Activated CD8-positive, alpha-beta T cell treated with anti-CD3 and anti-CD28 coated beads, Interleukin-2, amount 10 ng/mL, durations not matched to agents 7 days and 5 days (primary cell): ENCODE measurements at regions not wholly inside any gene's neighbourhood (a gene's known extent, or its start where the extent isn't known, plus 50 kb on each side); places are given as distances from the start of the nearest gene placed in this dataset.

Experiments used
- ATAC-seq: fragments of 150-1000 bp; cut with Tn5 transposase; one replicate; pipeline ENCODE4 v1.10.0; 2021; ENCODE audit warnings: moderate library complexity
- CTCF ChIA-PET: fragments of 350-600 bp; sonication (Branson Sonifier 250); formaldehyde crosslinking; loops from one replicate; lab custom pipeline; 2021; ENCODE audit warnings: antibody characterized with exemption; lab: Charles Lee
- POLR2A ChIA-PET: fragments of 350-600 bp; sonication (Branson Sonifier 250); formaldehyde crosslinking; loops from one replicate; lab custom pipeline; 2021; ENCODE audit warnings: antibody characterized with exemption; lab: Charles Lee
- DNase-seq: peaks from one replicate; pipeline ENCODE4 v3.0.0-alpha.2; 2020
- H3K27ac Mint-ChIP-seq: one replicate; pipeline ENCODE4 v1.8.0; 2021; ENCODE audit warnings: mild to moderate bottlenecking, mixed read lengths
- H3K27me3 Mint-ChIP-seq: one replicate; pipeline ENCODE4 v1.8.0; 2021; ENCODE audit warnings: low read depth, mixed read lengths
- H3K36me3 Mint-ChIP-seq: one replicate; pipeline ENCODE4 v1.8.0; 2021; ENCODE audit warnings: low read depth, mixed read lengths
- H3K4me1 Mint-ChIP-seq: one replicate; pipeline ENCODE4 v1.8.0; 2021; ENCODE audit warnings: low read depth, mixed read lengths
- H3K4me3 Mint-ChIP-seq: one replicate; pipeline ENCODE4 v1.8.0; 2021; ENCODE audit warnings: mild to moderate bottlenecking, mixed read lengths
- H3K9me3 Mint-ChIP-seq: one replicate; pipeline ENCODE4 v1.8.0; 2022; ENCODE audit warnings: mixed read lengths; ENCODE audit not compliant: insufficient read depth

DNA sequence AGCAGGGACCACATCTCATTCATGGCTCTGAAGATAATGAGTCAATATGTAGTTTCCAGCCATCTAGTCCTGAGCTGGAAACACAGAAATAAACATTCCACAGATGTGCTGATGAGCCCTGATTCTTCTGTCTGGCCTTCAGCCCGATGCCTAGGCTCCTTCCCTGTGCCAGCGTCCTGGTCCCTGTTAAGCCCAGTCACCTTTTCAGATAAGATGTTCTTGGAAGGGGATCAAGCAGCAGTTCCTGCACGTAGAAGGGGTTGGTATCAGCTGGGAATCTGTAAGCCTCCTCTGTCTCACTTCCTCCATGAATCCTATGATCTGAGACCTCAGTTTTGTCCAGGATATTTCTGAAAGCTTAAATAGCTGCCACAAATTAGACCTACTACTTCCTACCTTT lies 149.3 kb downstream of the TTC32 start:
- H3K27me3 Mint-ChIP-seq = peaks cover 4% of the 10 kb centered on the region
- no peaks in the 10 kb centered on the region for H3K36me3 Mint-ChIP-seq

DNA sequence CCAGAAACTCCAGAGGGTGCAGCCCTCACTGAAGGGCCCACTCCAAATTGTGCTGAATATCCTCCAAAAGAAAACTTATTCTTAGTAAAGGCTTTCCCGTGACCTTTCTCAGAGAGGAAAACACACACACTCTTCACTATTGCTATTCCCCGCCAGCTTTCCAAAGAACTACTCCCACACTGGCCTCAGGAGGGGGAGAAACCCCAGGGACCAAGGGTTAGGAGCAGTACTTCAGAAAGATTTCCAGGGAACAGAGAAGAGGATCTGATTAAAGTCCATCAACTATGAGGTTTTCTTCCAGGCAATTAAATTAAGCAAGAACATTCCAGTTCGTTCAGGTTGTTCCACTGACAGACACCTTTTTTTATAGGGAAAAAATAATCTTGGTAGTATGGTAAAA lies 150.2 kb downstream of the TTC32 start:
- H3K36me3 Mint-ChIP-seq = no peaks in the 10 kb centered on the region
- ATAC-seq = no peak
- POLR2A ChIA-PET = no interaction called here
- peaks cover 4% of the 10 kb centered on the region for H3K27me3 Mint-ChIP-seq
- H3K27ac Mint-ChIP-seq = no peak overlapping the region
- no peaks in the 10 kb centered on the region for H3K9me3 Mint-ChIP-seq
- no peaks in the 10 kb centered on the region for H3K4me1 Mint-ChIP-seq
- CTCF ChIA-PET = no interaction called here
- H3K4me3 Mint-ChIP-seq = no peak overlapping the region
- DNase-seq = no peak

More for the DNA sequence above, 149.3 kb downstream of the TTC32 start:
- no peak overlapping the region for H3K27ac Mint-ChIP-seq
- no peak for ATAC-seq
- no peaks in the 10 kb centered on the region for H3K9me3 Mint-ChIP-seq
- ChIA-PET CTCF (no interaction called here), POLR2A (no interaction called here)
- DNase-seq = no peak
- no peaks in the 10 kb centered on the region for H3K4me1 Mint-ChIP-seq
- H3K4me3 Mint-ChIP-seq = no peak overlapping the region

DNA sequence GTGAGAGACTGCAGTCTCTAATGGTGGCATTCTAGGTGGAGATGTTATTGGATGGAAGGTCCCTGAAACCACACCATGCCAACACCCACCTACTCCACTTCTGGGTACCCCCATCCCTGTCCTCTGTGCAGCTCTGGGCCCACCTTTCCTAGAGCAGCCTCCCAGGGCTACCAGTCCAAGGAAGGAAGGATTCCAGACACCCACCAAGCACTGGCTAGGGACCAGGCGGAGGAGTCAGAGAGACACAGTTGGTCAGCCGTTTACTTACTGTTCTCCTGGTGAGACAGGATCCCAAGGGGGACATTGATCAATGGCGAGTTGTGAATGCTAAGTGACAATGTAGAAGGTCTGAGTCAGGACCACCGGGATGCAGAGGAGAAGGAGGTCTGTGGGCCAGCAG lies 151.6 kb downstream of the TTC32 start:
- no peak overlapping the region for H3K27ac Mint-ChIP-seq
- H3K4me1 Mint-ChIP-seq = no peaks in the 10 kb centered on the region
- no peaks in the 10 kb centered on the region for H3K9me3 Mint-ChIP-seq
- ATAC-seq (no peak), DNase-seq (no peak)
- ChIA-PET POLR2A (no interaction called here), CTCF (no interaction called here)
- no peaks in the 10 kb centered on the region for H3K36me3 Mint-ChIP-seq
- H3K27me3 Mint-ChIP-seq = peaks cover 4% of the 10 kb centered on the region
- no peak overlapping the region for H3K4me3 Mint-ChIP-seq

DNA sequence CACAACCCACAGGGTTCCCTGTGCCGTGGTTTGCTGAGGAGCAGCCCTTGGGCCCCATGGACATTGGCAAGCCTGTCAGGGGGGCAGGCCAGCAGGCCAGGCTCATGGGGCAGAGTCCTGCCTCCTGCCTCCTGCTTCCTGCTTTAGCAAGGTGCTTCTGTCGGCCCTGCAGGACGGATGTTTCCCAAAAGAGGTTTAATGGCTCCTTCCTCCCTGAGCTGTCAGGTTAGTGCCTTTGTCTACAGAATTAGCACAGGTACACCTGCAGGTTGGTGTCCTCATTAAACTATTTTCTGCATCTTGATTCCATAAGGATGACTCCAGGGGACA lies 152.3 kb downstream of the TTC32 start:
- H3K36me3 Mint-ChIP-seq = no peaks in the 10 kb centered on the region
- ChIA-PET POLR2A (no interaction called here), CTCF (no interaction called here)
- H3K27me3 Mint-ChIP-seq = peaks cover 4% of the 10 kb centered on the region
- no peak for ATAC-seq
- H3K27ac Mint-ChIP-seq = no peak overlapping the region
- H3K4me3 Mint-ChIP-seq = no peak overlapping the region
- H3K4me1 Mint-ChIP-seq = no peaks in the 10 kb centered on the region
- no peaks in the 10 kb centered on the region for H3K9me3 Mint-ChIP-seq
- DNase-seq = no peak

DNA sequence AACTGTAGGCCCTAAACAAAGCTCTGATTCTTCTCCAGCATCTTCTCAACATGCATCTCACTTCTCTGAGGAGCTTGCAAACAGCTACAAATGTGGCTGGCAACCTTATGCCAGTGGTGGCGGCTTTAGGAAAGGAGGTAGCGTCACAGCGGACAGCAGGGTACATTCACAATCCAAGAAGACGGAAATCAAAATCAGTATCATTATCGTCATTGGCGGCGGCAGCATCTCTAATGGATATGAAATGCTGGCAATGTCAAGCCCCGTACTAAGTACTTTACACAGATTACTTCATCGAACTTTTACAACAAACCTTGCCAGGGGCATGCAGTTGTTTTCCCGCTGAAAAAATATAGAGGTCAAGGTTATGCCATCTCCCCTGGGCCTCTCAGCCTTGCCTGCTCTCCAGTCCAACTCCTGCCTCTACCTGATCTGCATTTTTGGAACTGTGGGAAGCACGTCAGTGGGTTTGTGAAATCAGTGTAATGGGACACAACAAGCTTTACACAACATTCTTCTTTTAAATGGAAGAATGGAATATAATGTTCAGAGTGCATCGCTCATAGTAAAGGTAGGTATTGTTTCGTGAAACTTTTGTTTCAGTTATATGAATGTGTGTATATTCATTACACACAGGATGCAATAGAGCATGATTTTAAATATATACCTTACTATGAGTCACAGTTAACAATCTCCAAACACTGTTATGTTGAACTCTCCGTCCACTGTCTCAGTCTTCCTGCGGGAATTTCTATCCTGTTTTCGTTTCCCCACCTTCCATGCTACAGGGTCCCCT lies 152.9 kb downstream of the TTC32 start:
- POLR2A ChIA-PET = no interaction called here
- no peak overlapping the region for H3K4me3 Mint-ChIP-seq
- H3K4me1 Mint-ChIP-seq = no peaks in the 10 kb centered on the region
- H3K27ac Mint-ChIP-seq = no peak overlapping the region
- H3K27me3 Mint-ChIP-seq = peaks cover under 1% of the 10 kb centered on the region
- DNase-seq (no peak), ATAC-seq (no peak)
- CTCF ChIA-PET = no interaction called here
- H3K9me3 Mint-ChIP-seq = no peaks in the 10 kb centered on the region
- H3K36me3 Mint-ChIP-seq = no peaks in the 10 kb centered on the region

DNA sequence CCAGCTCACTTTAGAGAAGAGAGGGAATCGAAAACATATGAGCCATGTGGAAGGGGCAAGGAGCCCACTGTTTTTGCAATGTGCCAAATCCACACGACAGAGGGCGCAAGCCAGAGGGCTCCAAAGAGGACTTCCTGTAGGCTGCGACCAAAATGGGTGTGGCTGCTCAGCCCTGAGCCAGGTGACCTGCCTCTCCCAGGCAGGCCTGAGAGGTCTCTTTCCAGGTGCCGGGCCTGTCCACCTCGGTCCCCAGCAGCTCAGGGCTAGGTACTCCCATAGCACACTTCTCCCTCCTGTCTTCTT lies 153.8 kb downstream of the TTC32 start:
- H3K4me1 Mint-ChIP-seq = no peaks in the 10 kb centered on the region
- no peaks in the 10 kb centered on the region for H3K27me3 Mint-ChIP-seq
- H3K9me3 Mint-ChIP-seq = no peaks in the 10 kb centered on the region
- ATAC-seq (no peak), DNase-seq (no peak)
- no peak overlapping the region for H3K27ac Mint-ChIP-seq
- POLR2A ChIA-PET = no interaction called here
- CTCF ChIA-PET = no interaction called here
- no peak overlapping the region for H3K4me3 Mint-ChIP-seq
- no peaks in the 10 kb centered on the region for H3K36me3 Mint-ChIP-seq

DNA sequence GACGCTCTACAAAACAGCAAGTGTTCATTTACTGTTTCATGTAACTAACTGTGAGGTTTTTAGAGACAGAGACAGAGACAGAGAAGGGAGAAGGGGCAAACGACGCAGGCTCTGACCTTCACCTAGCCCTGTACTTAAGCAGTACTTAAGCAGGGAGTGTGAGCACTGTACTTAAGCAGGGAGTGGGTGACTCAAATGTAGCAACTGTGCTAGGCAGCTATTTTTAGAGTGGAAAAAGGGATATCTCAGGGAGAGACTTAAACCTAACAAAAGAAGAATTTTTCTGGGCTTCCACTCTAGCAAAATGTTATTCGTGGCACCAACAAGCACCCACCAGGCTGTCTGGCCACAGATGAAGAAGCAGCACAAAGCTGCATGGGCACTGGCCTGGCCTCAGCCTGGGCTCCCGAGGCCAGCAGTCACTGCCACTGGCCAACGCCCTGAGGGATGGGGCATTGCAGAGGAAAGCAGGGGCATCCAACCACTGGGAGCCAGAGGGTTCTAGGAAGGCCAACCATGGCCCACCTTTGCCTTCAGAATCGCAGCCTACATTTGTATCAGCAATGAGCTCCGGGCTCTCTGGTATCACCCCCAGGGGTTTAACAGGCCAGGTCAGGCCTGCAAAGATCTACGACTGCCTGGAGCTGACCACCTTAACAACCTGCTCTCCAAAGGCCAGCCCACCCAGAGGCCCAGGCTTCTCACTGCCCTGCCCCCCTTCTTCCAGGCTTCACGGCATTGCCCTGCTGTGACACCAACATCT lies 154.3 kb downstream of the TTC32 start:
- ChIA-PET POLR2A (no interaction called here), CTCF (interaction anchor here (0.6 kb wide), 1 partner anchor 61 kb away, joined by 3 read pairs; no protein-coding TSS in a partner anchor)
- H3K9me3 Mint-ChIP-seq = no peaks in the 10 kb centered on the region
- H3K4me1 Mint-ChIP-seq = no peaks in the 10 kb centered on the region
- no peak overlapping the region for H3K27ac Mint-ChIP-seq
- no peaks in the 10 kb centered on the region for H3K36me3 Mint-ChIP-seq
- no peaks in the 10 kb centered on the region for H3K27me3 Mint-ChIP-seq
- no peak overlapping the region for H3K4me3 Mint-ChIP-seq
- ATAC-seq = no peak
- no peak for DNase-seq

DNA sequence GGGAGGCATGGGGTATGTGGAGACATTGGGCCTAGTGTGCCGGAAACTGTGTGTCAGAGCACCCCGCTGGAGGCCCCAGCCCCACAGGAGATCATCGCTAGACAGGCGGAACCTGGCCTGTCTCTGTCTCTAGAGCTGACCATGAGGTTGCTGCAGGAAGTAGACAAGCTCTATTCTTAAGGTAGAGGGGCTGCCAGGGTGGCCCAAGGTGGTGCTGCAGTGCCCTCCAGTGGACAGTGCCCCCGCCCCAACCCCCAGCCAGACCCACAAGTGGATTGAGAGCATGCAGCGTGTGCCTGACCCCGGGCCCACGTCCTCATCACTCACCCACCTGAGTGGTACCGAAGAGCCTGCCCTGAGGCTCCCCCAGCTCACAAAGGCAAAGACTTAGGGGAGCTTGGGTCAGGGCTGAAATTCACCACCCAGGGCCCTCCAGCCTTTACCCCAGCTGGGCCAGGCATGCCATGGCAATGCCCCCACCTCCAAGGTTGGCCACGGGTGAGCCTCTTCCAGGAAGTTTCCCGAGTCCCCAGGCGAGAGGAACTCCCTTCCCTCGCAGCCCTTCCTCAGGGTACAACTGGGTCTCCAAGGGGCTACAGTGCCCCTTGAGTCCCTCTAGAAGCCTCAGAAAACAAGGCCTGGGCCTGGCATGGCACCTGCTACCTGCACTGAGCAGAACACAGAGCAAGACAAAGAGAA lies 155.0 kb downstream of the TTC32 start:
- H3K27me3 Mint-ChIP-seq = no peaks in the 10 kb centered on the region
- ATAC-seq (no peak), DNase-seq (no peak)
- H3K27ac Mint-ChIP-seq = no peak overlapping the region
- POLR2A ChIA-PET = no interaction called here
- CTCF ChIA-PET = interaction anchor here (0.6 kb wide), 1 partner anchor 60 kb away, joined by 3 read pairs; no protein-coding TSS in a partner anchor
- no peak overlapping the region for H3K4me3 Mint-ChIP-seq
- no peaks in the 10 kb centered on the region for H3K9me3 Mint-ChIP-seq
- H3K4me1 Mint-ChIP-seq = no peaks in the 10 kb centered on the region
- no peaks in the 10 kb centered on the region for H3K36me3 Mint-ChIP-seq

DNA sequence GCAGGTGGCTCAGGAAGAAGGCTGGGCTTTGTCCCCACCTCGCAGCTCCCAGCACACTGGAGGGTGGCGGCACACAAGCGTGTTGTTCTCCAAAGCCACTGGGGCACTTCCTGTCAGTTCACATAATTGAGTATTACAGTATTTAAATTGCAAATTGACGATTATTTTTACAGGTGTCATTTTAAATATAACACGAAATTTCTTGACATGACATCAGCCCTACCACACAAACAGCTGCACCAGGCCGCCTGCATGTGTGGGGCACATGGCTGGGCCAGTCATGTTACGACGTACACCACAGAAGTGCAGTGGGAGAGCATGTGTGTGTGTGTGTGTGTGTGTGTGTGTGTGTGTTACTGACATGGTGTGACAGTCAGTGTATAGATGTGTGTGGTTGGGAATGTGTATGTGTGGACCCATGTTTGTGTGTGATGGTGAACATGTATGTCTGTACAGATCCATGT lies 155.6 kb downstream of the TTC32 start:
- no peaks in the 10 kb centered on the region for H3K36me3 Mint-ChIP-seq
- H3K4me1 Mint-ChIP-seq = no peaks in the 10 kb centered on the region
- no peak overlapping the region for H3K4me3 Mint-ChIP-seq
- DNase-seq (no peak), ATAC-seq (no peak)
- H3K27me3 Mint-ChIP-seq = peaks cover 4% of the 10 kb centered on the region
- CTCF ChIA-PET = no interaction called here
- H3K27ac Mint-ChIP-seq = no peak overlapping the region
- no peaks in the 10 kb centered on the region for H3K9me3 Mint-ChIP-seq
- POLR2A ChIA-PET = no interaction called here

DNA sequence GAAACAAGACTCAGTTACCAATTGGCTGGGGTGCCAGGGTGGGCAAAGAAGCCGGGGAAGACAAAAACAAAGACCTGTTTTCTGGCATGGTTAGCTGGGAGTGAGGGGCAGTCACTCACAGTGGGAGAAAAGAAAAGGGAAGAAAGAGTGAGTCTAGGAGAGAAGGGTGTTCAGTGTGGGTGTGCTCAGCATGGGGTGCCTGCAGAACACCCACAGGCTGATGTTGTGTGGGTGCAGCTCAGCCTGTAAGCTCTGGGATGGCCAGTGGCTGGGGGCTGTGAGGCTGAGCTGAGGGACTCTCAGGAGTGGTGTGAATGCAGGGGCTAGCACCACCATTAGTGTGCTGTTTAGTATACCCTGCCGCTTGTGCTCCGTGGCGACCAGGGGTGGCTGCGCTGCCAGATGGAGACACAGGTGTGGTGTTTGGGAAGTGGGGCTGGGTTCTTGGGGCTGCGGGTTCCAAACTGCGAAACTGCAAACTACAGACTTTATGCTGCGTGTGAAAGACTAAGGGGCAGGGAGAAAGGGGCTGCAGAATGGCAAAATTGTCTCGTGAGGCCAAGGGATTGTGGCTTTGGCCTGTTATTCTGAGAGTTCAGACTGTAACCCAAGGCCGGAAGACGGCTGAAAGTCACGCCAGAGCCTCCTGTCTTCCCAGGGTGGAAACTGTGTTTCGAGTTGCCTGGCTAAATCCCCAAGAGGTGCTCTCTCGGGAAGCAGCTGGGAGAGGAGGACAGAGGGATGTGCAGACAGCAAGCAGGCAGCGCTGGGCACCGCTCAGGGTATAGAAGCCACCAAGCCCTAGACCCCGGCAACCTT lies 156.3 kb downstream of the TTC32 start:
- ATAC-seq (no peak), DNase-seq (no peak)
- H3K27ac Mint-ChIP-seq = no peak overlapping the region

DNA sequence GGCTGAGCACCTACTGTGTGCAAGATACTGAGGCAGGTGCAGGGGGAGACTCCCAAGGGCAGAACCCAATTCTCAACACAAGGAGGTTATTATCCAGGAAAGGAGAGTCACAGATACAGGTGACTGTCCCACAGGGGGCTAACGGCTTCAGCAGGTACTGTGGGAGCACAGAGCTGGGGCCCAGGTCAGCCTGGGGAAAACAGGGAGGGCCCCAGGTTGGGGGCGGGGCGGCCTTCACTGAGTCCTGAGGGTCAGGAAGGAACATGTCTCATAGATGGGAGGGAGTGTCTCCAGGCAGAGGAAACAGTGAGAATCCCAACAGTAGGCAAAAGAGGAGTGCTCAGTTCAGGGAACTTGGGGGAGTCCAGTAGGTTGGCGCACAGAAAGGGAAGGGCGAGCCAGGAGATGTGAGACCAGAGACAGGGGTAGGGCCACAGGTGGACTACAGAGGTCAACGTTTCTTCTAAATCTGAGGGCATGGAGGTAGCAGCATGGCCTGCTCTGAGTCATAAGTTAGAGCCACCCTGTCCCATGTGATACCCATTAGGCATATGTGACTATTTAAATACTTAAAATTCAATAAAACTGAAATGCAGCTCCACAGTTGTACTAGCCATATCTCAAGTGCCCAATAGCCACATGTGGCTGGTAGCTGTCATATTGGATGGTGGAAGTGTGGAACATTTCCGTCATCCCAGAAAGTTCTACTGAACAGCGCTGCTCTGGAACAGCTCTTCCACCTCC lies 157.2 kb downstream of the TTC32 start:
- Mint-ChIP-seq H3K4me3 (no peak overlapping the region), H3K36me3 (no peaks in the 10 kb centered on the region), H3K9me3 (no peaks in the 10 kb centered on the region), H3K4me1 (no peaks in the 10 kb centered on the region), H3K27ac (no peak overlapping the region), H3K27me3 (peaks cover 4% of the 10 kb centered on the region)
- DNase-seq (no peak), ATAC-seq (no peak)
- POLR2A ChIA-PET = no interaction called here
- CTCF ChIA-PET = no interaction called here

More for the DNA sequence above, 156.3 kb downstream of the TTC32 start:
- Mint-ChIP-seq H3K9me3 (no peaks in the 10 kb centered on the region), H3K27me3 (peaks cover 4% of the 10 kb centered on the region), H3K4me1 (no peaks in the 10 kb centered on the region), H3K4me3 (no peak overlapping the region), H3K36me3 (no peaks in the 10 kb centered on the region)
- ChIA-PET CTCF (no interaction called here), POLR2A (no interaction called here)
